HG02798 (cell line): ENCODE measurements at regions not wholly inside any gene's neighbourhood (a gene's known extent, or its start where the extent isn't known, plus 50 kb on each side); places are given as distances from the start of the nearest gene placed in this dataset.
A peak's percentile ranks its signal among the peaks of the same experiment; 100 is the strongest.
"Not testable (repeated sequence)": the region's sequence is repeated elsewhere in the genome, so short reads cannot be mapped to it uniquely, and the experiment has no call there.

ENCODE experiments used
- ATAC-seq: cut with Tn5 transposase; IDR thresholded peaks from one replicate; pipeline ENCODE4 v1.9.1; 2021; ENCODE audit warnings: mild to moderate bottlenecking; ENCODE audit not compliant: unreplicated experiment, poor library complexity

- no peak for ATAC-seq
Observed at GRCh38 chr9:71632776-71633175, 135.5 kb downstream of the CEMIP2 start.

DNA sequence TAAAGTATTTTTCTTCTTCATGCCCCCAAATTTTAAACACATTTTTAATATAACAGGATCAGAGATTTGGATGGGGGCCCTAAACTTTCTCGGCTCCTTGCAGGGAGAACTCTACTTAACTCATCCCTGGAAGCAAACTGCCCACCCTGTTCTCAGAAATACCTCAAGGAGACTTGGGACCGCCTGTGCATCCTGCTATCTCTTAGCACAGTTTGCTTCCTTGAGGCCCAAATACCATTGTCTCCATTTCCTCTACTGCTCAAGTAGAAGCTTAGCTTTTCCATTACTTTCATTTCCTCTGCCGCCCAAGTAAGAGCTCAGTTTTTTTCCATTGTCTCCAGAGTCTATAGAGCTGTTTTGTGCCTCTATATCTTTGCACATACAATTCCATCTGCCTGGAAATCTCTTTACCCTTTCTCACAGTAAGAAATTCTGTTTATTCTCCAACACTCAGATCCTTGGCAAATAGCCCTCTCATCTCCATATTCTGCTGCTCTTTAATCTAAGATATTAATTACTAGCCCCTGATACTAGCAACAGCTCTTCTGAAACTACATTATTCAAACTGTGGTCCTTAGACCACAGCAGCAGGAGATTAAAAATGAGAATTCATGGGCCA lies 137.8 kb downstream of the CEMIP2 start:
- no peak for ATAC-seq

DNA sequence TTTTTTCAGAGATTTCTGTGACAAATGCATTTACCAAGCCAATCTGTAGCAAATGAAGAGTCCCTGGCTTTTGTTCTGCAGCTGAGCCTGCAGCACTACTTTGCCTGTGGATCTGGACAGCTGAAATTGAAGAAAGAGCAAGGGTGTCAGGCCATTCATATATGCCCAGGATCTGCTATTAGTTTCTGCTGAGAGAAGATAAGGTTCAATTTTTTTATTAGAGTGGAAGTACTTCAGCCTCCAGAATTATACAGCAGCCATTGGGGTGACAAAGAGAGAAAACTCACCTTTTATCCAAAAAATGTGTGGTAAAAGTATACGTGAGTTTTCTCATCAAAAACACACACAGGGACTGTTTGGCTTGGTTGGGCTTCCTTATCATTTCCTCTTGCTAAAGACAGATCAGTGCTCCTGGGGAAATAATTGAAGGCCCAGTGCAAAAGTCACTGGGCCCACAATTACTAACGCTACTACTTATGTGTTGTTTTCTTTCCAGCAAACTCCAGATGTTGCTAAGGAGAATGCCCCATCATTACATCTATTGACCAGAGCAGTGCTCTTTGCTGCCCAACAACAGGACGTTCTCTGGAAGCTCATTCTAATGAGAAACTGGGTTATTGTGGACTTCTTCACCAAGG lies 138.6 kb downstream of the CEMIP2 start:
- ATAC-seq = no peak

- ATAC-seq = no peak
Observed at GRCh38 chr9:71628247-71628646, 140.1 kb downstream of the CEMIP2 start.

GRCh38 chr9:71627537-71627936 lies 140.8 kb downstream of the CEMIP2 start:
- no peak for ATAC-seq

- no peak for ATAC-seq
Observed at GRCh38 chr9:71626395-71626794, 141.9 kb downstream of the CEMIP2 start.

- ATAC-seq = no peak
Observed at GRCh38 chr9:71624728-71625127, 143.6 kb downstream of the CEMIP2 start.

DNA sequence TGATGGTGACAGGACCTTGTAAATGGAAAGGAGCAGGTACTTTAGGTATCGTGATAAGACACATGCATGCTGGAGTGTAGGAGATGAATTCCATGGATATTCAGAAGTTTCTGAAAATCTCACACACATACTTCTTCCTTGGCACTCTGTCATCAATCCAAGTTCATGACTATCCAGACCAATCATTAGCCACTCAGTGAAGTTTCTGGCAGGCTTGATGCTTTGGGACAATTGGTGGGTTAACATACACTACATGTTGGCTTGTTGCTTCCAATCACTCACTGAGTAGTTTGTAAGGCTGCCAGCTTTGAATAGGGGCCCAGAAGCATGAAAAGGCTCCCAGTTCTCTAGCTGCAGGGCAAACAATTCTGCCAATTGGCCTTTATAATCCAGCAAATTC lies 147.6 kb downstream of the CEMIP2 start:
- ATAC-seq = no peak

DNA sequence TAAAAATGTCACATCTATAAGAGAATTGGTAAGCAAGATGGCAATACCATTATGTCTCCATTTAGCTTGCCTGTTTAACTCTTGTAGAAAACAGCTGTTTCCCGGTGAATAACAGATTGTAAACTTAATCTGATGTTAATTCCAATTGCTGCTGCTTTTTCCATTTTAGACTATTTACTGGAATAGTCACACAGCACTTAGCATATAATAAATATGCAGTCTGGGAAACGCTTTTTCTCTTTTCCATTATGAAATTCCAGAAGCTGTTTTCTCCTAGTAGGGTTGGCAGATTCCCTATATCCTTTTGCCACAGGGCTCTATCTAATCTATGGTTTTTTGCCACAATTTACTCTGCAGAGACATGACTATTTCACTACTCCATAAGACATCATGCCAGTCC lies 148.0 kb downstream of the CEMIP2 start:
- ATAC-seq = no peak

GRCh38 chr9:71619926-71620325 lies 148.4 kb downstream of the CEMIP2 start:
- no peak for ATAC-seq

- ATAC-seq = no peak
Observed at GRCh38 chr9:71614409-71615010, 153.8 kb downstream of the CEMIP2 start.

DNA sequence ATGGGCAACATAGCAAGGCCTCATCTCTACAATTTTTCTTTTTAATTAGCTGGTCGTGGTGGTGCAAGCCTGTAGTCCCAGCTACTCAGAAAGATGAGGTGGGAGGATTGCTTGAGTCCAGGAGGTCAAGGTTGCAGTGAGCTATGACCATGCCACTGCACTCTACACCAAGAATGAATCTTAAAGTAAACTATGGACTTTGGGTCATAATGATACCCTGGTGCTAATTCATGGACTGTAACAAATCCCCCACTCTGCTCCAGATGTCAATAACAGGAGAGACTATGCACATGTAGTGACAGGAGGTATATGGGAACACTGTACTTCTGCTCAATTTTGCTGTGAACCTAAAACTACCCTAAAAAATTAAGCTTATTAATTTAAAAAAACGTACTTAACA lies 155.4 kb downstream of the CEMIP2 start:
- no peak for ATAC-seq

DNA sequence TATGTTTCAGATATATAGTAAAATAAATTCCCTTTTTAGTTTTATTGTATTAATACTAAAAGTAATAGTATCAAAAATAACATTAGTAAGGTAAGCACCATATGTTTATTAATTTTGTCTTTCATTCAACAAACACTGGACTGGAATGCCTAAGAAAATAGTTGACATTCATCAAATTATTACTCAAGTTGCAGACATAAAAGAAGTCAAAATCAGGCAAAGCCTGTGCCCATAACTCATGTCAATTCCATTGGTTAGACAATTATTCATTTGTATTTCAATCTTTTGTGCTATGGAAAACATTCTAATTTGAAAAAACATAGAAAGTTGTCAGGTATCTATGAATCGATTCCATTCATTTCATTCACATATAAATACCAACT lies 158.9 kb downstream of the CEMIP2 start:
- no peak for ATAC-seq

DNA sequence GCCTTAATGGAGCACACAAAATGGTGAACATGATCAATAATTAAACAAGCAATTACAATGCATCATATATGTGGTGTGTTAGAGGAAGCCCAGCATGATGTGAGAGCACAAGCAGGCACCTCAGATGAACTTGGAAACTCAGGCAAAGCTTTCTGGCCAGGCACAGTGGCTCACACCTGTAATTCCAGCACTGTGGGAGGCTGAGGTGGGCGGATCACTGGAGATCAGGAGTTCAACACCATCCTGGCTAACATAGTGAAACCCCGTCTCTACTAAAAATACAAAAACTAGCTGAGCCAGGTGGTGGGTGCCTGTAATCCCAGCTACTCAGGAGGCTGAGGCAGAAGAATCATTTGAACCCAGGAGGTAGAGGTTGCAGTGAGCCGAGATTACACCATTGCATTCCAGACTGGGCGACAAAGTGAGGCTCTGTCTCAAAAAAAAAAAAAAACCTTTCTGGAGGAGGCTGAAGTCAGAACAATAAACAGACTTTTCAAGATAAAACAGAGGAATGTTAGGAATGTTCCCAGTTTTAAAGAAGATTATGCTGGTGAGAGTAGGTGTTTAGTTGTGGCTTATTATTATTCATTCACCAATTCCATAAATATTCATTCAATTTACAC lies 159.4 kb downstream of the CEMIP2 start:
- ATAC-seq = no peak

GRCh38 chr9:71608021-71608420 lies 160.3 kb downstream of the CEMIP2 start:
- ATAC-seq = no peak

DNA sequence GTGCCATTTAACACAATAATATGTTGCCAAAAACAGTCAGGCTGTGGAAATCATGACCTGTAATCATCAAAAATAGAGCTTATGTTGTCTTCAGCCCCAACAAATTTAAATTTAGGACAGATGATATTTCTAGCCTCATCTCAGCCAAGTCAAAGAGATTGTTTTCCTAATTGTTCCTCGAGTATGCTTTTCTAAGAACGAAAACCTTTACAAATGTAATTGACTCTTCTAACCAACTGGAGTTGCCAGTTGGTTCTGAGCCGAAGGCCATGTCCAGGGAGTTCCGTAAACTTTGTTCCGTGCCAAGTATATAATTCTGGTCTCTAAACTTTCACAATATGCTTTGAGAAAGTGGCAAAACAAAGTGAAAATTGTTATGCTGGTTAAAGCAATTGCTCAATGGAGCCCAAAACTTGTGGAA lies 160.8 kb downstream of the CEMIP2 start:
- ATAC-seq = no peak

DNA sequence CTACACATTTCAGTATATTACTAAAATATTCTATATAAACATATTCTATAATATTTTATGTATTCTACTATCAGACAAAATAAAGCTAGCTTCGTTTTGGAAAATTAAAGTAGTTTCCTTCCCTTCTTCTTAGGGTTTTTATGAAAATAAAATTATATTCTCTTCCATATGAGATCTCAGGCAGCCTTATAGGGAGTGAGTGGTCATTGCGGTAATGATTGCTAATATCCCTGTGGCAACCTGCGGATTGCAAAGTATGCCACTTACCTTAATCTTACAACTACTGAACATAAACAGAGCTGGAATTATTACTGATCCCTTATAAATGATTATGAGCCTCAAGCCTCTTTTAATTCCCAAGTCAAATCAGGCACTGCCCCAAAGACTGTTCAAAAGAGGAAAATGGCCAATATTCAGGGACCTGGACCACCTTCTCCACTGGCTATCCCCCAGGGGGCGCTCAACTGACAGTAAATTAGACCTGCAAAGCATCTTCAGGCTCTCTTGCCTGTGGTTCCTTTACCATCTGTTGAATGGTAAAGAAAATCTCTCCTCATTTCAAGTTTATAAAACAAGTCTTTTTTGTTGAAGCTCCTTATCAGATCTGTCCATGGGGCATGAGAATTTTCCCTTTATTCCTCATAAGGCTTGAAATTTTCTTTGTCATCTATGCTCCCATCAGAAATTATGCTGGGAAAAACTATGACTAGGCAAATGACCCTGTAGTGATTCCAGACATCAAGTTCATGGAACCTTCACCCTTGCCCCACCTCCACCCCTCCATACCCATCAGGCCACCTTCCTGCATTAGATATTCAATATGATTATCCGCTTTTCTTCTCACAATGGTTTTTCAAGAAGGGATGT lies 163.9 kb downstream of the CEMIP2 start:
- peak; percentile 94 for ATAC-seq

GRCh38 chr9:71602652-71603051 lies 165.7 kb downstream of the CEMIP2 start:
- ATAC-seq = no peak

- ATAC-seq = not testable (repeated sequence)
Observed at GRCh38 chr9:71595762-71596161, 172.6 kb downstream of the CEMIP2 start.

GRCh38 chr9:71594541-71594940 lies 173.8 kb downstream of the CEMIP2 start:
- no peak for ATAC-seq

DNA sequence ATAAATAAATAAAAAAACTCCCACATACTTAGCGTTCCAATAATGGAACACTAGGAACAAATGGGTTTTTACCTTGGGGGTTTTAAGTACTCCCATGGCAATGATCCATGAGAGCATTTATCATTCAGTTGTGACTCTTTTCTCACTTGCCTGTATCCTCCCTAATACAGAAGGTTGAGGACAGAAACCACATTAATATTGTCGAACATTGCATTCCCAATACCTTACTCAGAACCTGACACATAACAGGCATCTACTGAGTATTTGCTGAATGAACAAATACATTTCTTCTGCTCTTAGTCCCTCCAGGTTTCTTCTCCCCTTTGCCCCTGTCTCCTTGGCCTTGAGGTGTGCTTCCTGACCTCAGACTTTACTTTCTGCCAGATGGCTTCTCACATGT lies 175.9 kb downstream of the CEMIP2 start:
- no peak for ATAC-seq
